Prostate gland (tissue), 2 donors: ENCODE measurements at regions not wholly inside any gene's neighbourhood (a gene's known extent, or its start where the extent isn't known, plus 50 kb on each side); places are given as distances from the start of the nearest gene placed in this dataset.

Source experiments
- DNase-seq: peaks from one replicate; pipeline ENCODE4 v3.0.0-alpha.2; 2019; ENCODE audit warnings: low spot score
- H3K27ac ChIP-seq, 2 donors: fragments of 200-600 bp; sonication (generic); 2 replicates each; pipeline ENCODE4 v1.5.1; 2017 to 2019
- H3K27me3 ChIP-seq: fragments of 200-600 bp; sonication (generic); replicated peaks from 2 replicates; pipeline ENCODE4 v1.5.1; 2019; ENCODE audit not compliant: insufficient read depth
- H3K36me3 ChIP-seq, 2 donors: fragments of 200-600 bp; sonication (generic); 1 replicate in 1 of 2; 2 replicates in 1 of 2; pipeline versions ENCODE4 v1.5.1 to v1.8.1; 2017 to 2019
- H3K4me1 ChIP-seq: fragments of 200-600 bp; sonication (generic); replicated peaks from 2 replicates; pipeline ENCODE4 v1.5.1; 2019
- H3K4me3 ChIP-seq, 2 donors: fragments of 200-600 bp; sonication (generic); 2 replicates each; pipeline ENCODE4 v1.5.1; 2017 to 2019
- H3K9me3 ChIP-seq: fragments of 200-600 bp; sonication (generic); 2 replicates; pipeline ENCODE4 v1.5.1; 2017
- CTCF ChIP-seq, 4 experiments: fragments of 200-600 bp in 2 of 4; fragments of 450-650 bp in 2 of 4; sonication (generic) in 2 of 4; IDR thresholded peaks; 1 replicate in 3 of 4; 2 replicates in 1 of 4; pipeline ENCODE4 v1.5.1; 2016 to 2019; ENCODE audit warnings: antibody characterized with exemption in 4 of 4, mild to moderate bottlenecking in 2 of 4, moderate library complexity in 2 of 4
- POLR2A ChIP-seq: fragments of 450-650 bp; IDR thresholded peaks from one replicate; pipeline ENCODE4 v1.6.1; 2016; ENCODE audit warnings: antibody characterized with exemption, mild to moderate bottlenecking
- POLR2AphosphoS5 ChIP-seq: sonication (generic); formaldehyde crosslinking; IDR thresholded peaks from one replicate; pipeline ENCODE4 v1.6.1; 2017; ENCODE audit warnings: antibody characterized with exemption
- WGBS: methylation state at CpG from one replicate; pipeline ENCODE4 v1.1.5; 2018; 5-methylcytosine and 5-hydroxymethylcytosine counted together
- intact Hi-C: fragments of 100-400 bp; cut with DNase I; formaldehyde crosslinking; loops from one replicate; pipeline ENCODE4 v1.14.2; 2022

- intact Hi-C loops = no loop called here
- no peak overlapping the region for H3K27ac ChIP-seq
- no peaks in the 10 kb centered on the region for H3K36me3 ChIP-seq
- no peak overlapping the region for H3K4me3 ChIP-seq
- H3K9me3 ChIP-seq = no peaks in the 10 kb centered on the region
- WGBS = 55% methylated on average over 2 of the region's 2 CpGs
- H3K27me3 ChIP-seq = no peaks in the 10 kb centered on the region
- H3K4me1 ChIP-seq = no peaks in the 10 kb centered on the region
- DNase-seq = no peak
- TF ChIP-seq POLR2AphosphoS5 (no peak), CTCF (IDR thresholded peaks at IDR 0.05) (no peak), POLR2A (no peak)
Measured at GRCh38 chr5:121719255-121719654, 132.4 kb upstream of the FTMT start.

- DNase-seq = no peak
- H3K9me3 ChIP-seq = no peaks in the 10 kb centered on the region
- WGBS = 44% methylated on average over 1 of the region's 1 CpG
- H3K36me3 ChIP-seq = no peaks in the 10 kb centered on the region
- H3K27ac ChIP-seq = no peak overlapping the region
- TF ChIP-seq POLR2A (no peak), POLR2AphosphoS5 (peak; percentile 32), CTCF (IDR thresholded peaks at IDR 0.05) (no peak)
- H3K4me1 ChIP-seq = no peaks in the 10 kb centered on the region
- H3K27me3 ChIP-seq = no peaks in the 10 kb centered on the region
- intact Hi-C loops = no loop called here
- H3K4me3 ChIP-seq = no peak overlapping the region
Measured at GRCh38 chr5:121725450-121725849, 126.2 kb upstream of the FTMT start.

- WGBS = 57% methylated on average over 8 of the region's 8 CpGs
- Histone ChIP-seq H3K27ac (no peak overlapping the region), H3K36me3 (no peaks in the 10 kb centered on the region), H3K9me3 (no peaks in the 10 kb centered on the region), H3K4me3 (no peak overlapping the region), H3K4me1 (no peaks in the 10 kb centered on the region), H3K27me3 (no peaks in the 10 kb centered on the region)
- no peak for DNase-seq
- intact Hi-C loops = no loop called here
- TF ChIP-seq POLR2AphosphoS5 (no peak), CTCF (IDR thresholded peaks at IDR 0.05) (no peak), POLR2A (no peak)
Measured at GRCh38 chr5:121726991-121727390, 124.7 kb upstream of the FTMT start.

- intact Hi-C loops = no loop called here
- TF ChIP-seq CTCF (IDR thresholded peaks at IDR 0.05) (no peak), POLR2A (no peak), POLR2AphosphoS5 (no peak)
- no peak overlapping the region for H3K4me3 ChIP-seq
- 53% methylated on average over 3 of the region's 3 CpGs for WGBS
- DNase-seq = no peak
- H3K27me3 ChIP-seq = no peaks in the 10 kb centered on the region
- H3K27ac ChIP-seq = no peak overlapping the region
- no peaks in the 10 kb centered on the region for H3K36me3 ChIP-seq
- H3K4me1 ChIP-seq = no peaks in the 10 kb centered on the region
- H3K9me3 ChIP-seq = no peaks in the 10 kb centered on the region
Measured at GRCh38 chr5:121731377-121731776, 120.3 kb upstream of the FTMT start.

GRCh38 chr5:121735618-121736017 is 116.1 kb upstream of the FTMT start:
- Histone ChIP-seq H3K36me3 (no peaks in the 10 kb centered on the region), H3K4me1 (no peaks in the 10 kb centered on the region), H3K27ac (no peak overlapping the region), H3K4me3 (no peak overlapping the region), H3K9me3 (no peaks in the 10 kb centered on the region), H3K27me3 (no peaks in the 10 kb centered on the region)
- intact Hi-C loops = no loop called here
- 87% methylated on average over 2 of the region's 2 CpGs for WGBS
- no peak for DNase-seq
- TF ChIP-seq POLR2AphosphoS5 = no peak
- TF ChIP-seq POLR2A = no peak
- TF ChIP-seq CTCF (IDR thresholded peaks at IDR 0.05) = no peak
